Medulla oblongata (tissue), 1 donor: ENCODE measurements at regions not wholly inside any gene's neighbourhood (a gene's known extent, or its start where the extent isn't known, plus 50 kb on each side); places are given as distances from the start of the nearest gene placed in this dataset.

Experiments
- DNase-seq: peaks from one replicate; pipeline ENCODE4 v3.0.0-alpha.2; 2015; ENCODE audit errors: extremely low spot score

GRCh38 chr13:64925284-64925683 is 2304.9 kb downstream of the PCDH9 start:
- no peak for DNase-seq

GRCh38 chr13:64924401-64924800 is 2305.7 kb downstream of the PCDH9 start:
- no peak for DNase-seq

- DNase-seq, result no peak
Measured at GRCh38 chr13:64917566-64917965, 2312.6 kb downstream of the PCDH9 start.

- no peak for DNase-seq
Measured at GRCh38 chr13:64912141-64912540, 2318.0 kb downstream of the PCDH9 start.

GRCh38 chr13:64910096-64910495 is 2320.0 kb downstream of the PCDH9 start:
- no peak for DNase-seq

- no peak for DNase-seq
Measured at GRCh38 chr13:64909184-64909583, 2321.0 kb downstream of the PCDH9 start.

- no peak for DNase-seq
Measured at GRCh38 chr13:64900039-64900438, 2330.1 kb downstream of the PCDH9 start.

GRCh38 chr13:64884976-64885375 is 2345.2 kb downstream of the PCDH9 start:
- DNase-seq, result no peak

- DNase-seq, result no peak
Measured at GRCh38 chr13:64877176-64877575, 2353.0 kb downstream of the PCDH9 start.

- DNase-seq, result no peak
Measured at GRCh38 chr13:64871742-64872141, 2358.4 kb downstream of the PCDH9 start.

GRCh38 chr13:64869539-64869938 is 2360.6 kb downstream of the PCDH9 start:
- no peak for DNase-seq

- DNase-seq, result no peak
Measured at GRCh38 chr13:64867856-64868255, 2362.3 kb downstream of the PCDH9 start.

- no peak for DNase-seq
Measured at GRCh38 chr13:64866331-64866730, 2363.8 kb downstream of the PCDH9 start.

GRCh38 chr13:64855506-64855905 is 2374.6 kb downstream of the PCDH9 start:
- DNase-seq, result no peak

- no peak for DNase-seq
Measured at GRCh38 chr13:64850017-64850416, 2380.1 kb downstream of the PCDH9 start.

GRCh38 chr13:64849196-64849595 is 2380.9 kb downstream of the PCDH9 start:
- no peak for DNase-seq

GRCh38 chr13:64847767-64848166 is 2382.4 kb downstream of the PCDH9 start:
- no peak for DNase-seq

- no peak for DNase-seq
Measured at GRCh38 chr13:64845110-64845509, 2385.0 kb downstream of the PCDH9 start.

- DNase-seq, result no peak
Measured at GRCh38 chr13:64819081-64819480, 2411.1 kb downstream of the PCDH9 start.

- no peak for DNase-seq
Measured at GRCh38 chr13:64817691-64818090, 2412.4 kb downstream of the PCDH9 start.

- DNase-seq, result no peak
Measured at GRCh38 chr13:64810750-64811149, 2419.4 kb downstream of the PCDH9 start.

GRCh38 chr13:64808704-64809103 is 2421.4 kb downstream of the PCDH9 start:
- DNase-seq, result no peak

- no peak for DNase-seq
Measured at GRCh38 chr13:64801768-64802167, 2428.4 kb downstream of the PCDH9 start.

GRCh38 chr13:64798422-64798821 is 2431.7 kb downstream of the PCDH9 start:
- DNase-seq, result no peak

- no peak for DNase-seq
Measured at GRCh38 chr13:64793592-64793991, 2436.5 kb downstream of the PCDH9 start.
